Activated naive CD4-positive, alpha-beta T cell treated with anti-CD3 and anti-CD28 coated beads, Interleukin-2, amount 10 ng/mL, durations not matched to agents 7 days and 5 days (primary cell): ENCODE measurements at regions not wholly inside any gene's neighbourhood (a gene's known extent, or its start where the extent isn't known, plus 50 kb on each side); places are given as distances from the start of the nearest gene placed in this dataset.

Experiments used
- CTCF ChIA-PET: fragments of 350-600 bp; sonication (Branson Sonifier 250); formaldehyde crosslinking; loops from one replicate; lab custom pipeline; 2021; ENCODE audit warnings: antibody characterized with exemption; lab: Charles Lee
- DNase-seq: peaks from one replicate; pipeline ENCODE4 v3.0.0-alpha.2; 2020
- H3K27ac Mint-ChIP-seq: one replicate; pipeline ENCODE4 v1.8.0; 2021; ENCODE audit warnings: mild to moderate bottlenecking, moderate library complexity, mixed read lengths
- H3K27me3 Mint-ChIP-seq: one replicate; pipeline ENCODE4 v1.8.0; 2021; ENCODE audit warnings: mild to moderate bottlenecking, mixed read lengths
- H3K36me3 Mint-ChIP-seq: one replicate; pipeline ENCODE4 v1.8.0; 2021; ENCODE audit warnings: mixed read lengths
- H3K4me1 Mint-ChIP-seq: one replicate; pipeline ENCODE4 v1.8.0; 2021; ENCODE audit warnings: mixed read lengths
- H3K4me3 Mint-ChIP-seq: one replicate; pipeline ENCODE4 v1.8.0; 2021; ENCODE audit warnings: mild to moderate bottlenecking, moderate library complexity, mixed read lengths
- H3K9me3 Mint-ChIP-seq: one replicate; pipeline ENCODE4 v1.8.0; 2021; ENCODE audit warnings: mixed read lengths

DNA sequence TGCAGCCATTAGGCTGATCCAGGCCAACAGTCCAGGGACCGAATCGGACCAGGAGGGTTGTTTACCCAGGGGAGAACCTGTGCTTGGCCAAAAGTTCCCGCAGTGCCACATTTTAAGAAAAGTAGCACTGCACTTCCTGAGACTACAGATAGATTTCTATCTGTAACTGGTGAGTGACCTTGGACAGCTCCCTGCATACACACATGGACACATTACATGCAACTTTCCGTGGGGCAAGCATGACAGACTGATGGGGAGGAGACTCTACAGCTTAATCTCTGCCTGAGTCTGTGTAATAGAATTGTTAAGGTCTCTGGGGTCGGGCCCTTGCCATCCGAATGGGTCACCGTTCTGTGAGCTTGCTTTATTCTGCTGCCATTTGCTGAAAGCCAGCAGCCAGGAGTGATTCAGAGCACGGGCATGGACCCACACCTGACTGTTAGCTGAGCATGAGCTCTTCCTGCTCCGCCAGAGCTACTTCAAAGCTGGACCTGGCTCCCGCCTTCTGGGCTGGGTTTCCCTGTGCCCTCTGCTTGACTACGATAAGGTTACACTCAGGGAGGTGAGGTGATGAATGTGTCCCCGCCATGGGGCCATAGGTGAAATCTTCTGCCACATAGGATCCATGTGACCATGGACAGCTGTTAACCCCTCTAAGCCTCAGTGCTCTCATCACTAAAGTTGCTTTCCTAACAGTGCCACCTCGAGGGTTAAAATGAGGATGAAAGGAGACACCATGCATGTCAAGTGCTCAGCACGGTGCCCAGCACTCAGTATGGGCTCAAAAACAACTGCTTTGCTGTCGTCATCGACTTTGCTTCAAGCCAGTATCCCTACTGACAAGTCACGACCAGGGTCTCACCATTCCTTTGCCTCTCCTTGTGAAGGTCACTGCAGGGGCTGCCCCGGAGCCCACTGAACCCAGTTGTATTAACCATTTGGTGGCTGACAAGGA, 200.0 kb downstream of the MELK start:
- H3K27ac Mint-ChIP-seq: no peak overlapping the region
- peak; percentile 27 for DNase-seq
- CTCF ChIA-PET: interaction anchor here (0.6 kb wide), 1 partner anchor 444 kb away, joined by 3 read pairs; no protein-coding TSS in a partner anchor
- no peaks in the 10 kb centered on the region for H3K36me3 Mint-ChIP-seq
- no peak overlapping the region for H3K4me3 Mint-ChIP-seq
- no peaks in the 10 kb centered on the region for H3K4me1 Mint-ChIP-seq
- peaks cover 15% of the 10 kb centered on the region for H3K27me3 Mint-ChIP-seq
- no peaks in the 10 kb centered on the region for H3K9me3 Mint-ChIP-seq

- no peak for DNase-seq
- CTCF ChIA-PET: no interaction called here
- Mint-ChIP-seq H3K4me3 (no peak overlapping the region), H3K27me3 (peaks cover 44% of the 10 kb centered on the region), H3K27ac (no peak overlapping the region), H3K4me1 (no peaks in the 10 kb centered on the region), H3K9me3 (no peaks in the 10 kb centered on the region), H3K36me3 (no peaks in the 10 kb centered on the region)
Observed at GRCh38 chr9:36778682-36779081, 206.0 kb downstream of the MELK start.

GRCh38 chr9:36779582-36779981, 206.9 kb downstream of the MELK start:
- peaks cover 44% of the 10 kb centered on the region for H3K27me3 Mint-ChIP-seq
- no peak overlapping the region for H3K4me3 Mint-ChIP-seq
- H3K9me3 Mint-ChIP-seq: no peaks in the 10 kb centered on the region
- no peak for DNase-seq
- no peaks in the 10 kb centered on the region for H3K4me1 Mint-ChIP-seq
- no peaks in the 10 kb centered on the region for H3K36me3 Mint-ChIP-seq
- CTCF ChIA-PET: no interaction called here
- no peak overlapping the region for H3K27ac Mint-ChIP-seq

DNA sequence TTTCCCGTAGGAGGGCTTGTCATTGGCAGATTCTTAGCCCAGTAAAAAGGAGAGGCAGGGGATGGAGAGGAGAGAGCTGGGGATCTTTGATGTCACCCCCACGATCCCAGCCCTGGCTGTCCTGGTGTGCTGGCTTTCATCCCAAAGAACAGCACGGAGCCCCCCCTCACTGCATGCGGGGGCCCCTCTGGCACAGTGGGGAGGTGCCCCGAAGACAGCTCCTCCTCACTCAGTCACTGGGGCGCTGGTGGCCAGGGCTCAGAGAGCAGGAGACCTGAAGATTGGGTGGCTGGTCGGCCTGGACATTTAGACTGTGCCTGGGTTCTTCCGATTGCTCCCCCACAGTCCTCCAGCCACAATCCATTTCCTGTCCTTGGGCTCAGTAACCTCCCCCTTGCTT, 207.5 kb downstream of the MELK start:
- no peak overlapping the region for H3K27ac Mint-ChIP-seq
- DNase-seq: no peak
- H3K27me3 Mint-ChIP-seq: peaks cover 48% of the 10 kb centered on the region
- no peak overlapping the region for H3K4me3 Mint-ChIP-seq
- H3K36me3 Mint-ChIP-seq: no peaks in the 10 kb centered on the region
- CTCF ChIA-PET: no interaction called here
- no peaks in the 10 kb centered on the region for H3K9me3 Mint-ChIP-seq
- no peaks in the 10 kb centered on the region for H3K4me1 Mint-ChIP-seq

DNA sequence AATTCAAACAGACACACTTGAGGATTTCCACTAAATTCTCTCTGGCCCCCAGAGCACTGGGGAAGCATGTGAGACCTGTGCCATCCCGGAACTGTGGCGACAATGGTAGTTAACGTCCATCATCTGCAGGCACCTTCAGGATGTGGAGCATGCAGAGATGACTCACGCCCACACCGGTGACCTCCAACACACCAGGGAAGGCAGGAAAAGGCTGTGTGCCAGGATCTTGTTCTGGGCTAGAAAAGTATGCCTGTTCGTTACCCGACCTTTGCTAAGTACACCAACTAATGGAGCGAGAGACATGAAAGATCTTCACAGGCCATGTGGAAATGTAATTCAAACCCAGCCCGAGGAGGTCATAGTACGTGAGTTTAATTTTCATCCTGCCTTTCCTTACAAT, 208.8 kb downstream of the MELK start:
- CTCF ChIA-PET: no interaction called here
- no peak for DNase-seq
- peaks cover 44% of the 10 kb centered on the region for H3K27me3 Mint-ChIP-seq
- H3K4me3 Mint-ChIP-seq: no peak overlapping the region
- H3K36me3 Mint-ChIP-seq: no peaks in the 10 kb centered on the region
- H3K9me3 Mint-ChIP-seq: no peaks in the 10 kb centered on the region
- H3K4me1 Mint-ChIP-seq: no peaks in the 10 kb centered on the region
- H3K27ac Mint-ChIP-seq: no peak overlapping the region
